ENCODE measurements at regions not wholly inside any gene's neighbourhood (a gene's known extent, or its start where the extent isn't known, plus 50 kb on each side); places are given as distances from the start of the nearest gene placed in this dataset.
"Not testable (repeated sequence)": the region's sequence is repeated elsewhere in the genome, so short reads cannot be mapped to it uniquely, and the experiment has no call there.

DNA sequence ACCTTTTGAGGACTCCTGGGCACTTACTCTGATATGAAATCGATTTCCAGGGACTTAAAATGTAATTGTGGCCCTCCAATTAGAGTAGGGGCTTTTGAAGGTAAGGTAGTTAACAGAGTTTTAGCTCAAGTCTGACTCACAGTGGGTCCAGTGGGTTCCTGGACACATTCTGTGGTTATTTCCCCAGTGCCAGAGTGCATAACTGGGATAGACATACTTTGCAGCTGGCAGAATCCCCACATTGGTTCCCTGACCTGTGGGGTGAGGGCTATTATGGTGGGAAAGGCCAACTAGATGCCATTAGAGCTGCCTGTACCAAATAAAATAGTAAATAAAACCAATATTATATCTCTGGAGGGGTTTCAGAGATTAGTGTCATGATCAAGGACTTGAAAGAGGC is 243.8 kb upstream of the EPHA7 start:
- Histone ChIP-seq H3K4me3 (no peak overlapping the region), H3K27me3 (no peaks in the 10 kb centered on the region), H3K4me1 (no peaks in the 10 kb centered on the region), H3K27ac (no peak overlapping the region), H3K9me3 (no peaks in the 10 kb centered on the region), H3K36me3 (no peaks in the 10 kb centered on the region)
- intact Hi-C loops (cut with DNase I; ENCODE audit: low total_unique reads) = no loop called here
- TF ChIP-seq, protein P1, sequence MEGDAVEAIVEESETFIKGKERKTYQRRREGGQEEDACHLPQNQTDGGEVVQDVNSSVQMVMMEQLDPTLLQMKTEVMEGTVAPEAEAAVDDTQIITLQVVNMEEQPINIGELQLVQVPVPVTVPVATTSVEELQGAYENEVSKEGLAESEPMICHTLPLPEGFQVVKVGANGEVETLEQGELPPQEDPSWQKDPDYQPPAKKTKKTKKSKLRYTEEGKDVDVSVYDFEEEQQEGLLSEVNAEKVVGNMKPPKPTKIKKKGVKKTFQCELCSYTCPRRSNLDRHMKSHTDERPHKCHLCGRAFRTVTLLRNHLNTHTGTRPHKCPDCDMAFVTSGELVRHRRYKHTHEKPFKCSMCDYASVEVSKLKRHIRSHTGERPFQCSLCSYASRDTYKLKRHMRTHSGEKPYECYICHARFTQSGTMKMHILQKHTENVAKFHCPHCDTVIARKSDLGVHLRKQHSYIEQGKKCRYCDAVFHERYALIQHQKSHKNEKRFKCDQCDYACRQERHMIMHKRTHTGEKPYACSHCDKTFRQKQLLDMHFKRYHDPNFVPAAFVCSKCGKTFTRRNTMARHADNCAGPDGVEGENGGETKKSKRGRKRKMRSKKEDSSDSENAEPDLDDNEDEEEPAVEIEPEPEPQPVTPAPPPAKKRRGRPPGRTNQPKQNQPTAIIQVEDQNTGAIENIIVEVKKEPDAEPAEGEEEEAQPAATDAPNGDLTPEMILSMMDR (IDR thresholded peaks at IDR 0.05) = no peak
- TF ChIP-seq POLR2A (IDR thresholded peaks at IDR 0.05) = no peak
- TF ChIP-seq EP300 (IDR thresholded peaks at IDR 0.05) = no peak
- TF ChIP-seq POLR2AphosphoS5 (IDR thresholded peaks at IDR 0.05) = no peak
- no peak for DNase-seq
- 32 to 71% (median 34%) methylated on average over 1 of the region's 1 CpG for WGBS, 5 donors

DNA sequence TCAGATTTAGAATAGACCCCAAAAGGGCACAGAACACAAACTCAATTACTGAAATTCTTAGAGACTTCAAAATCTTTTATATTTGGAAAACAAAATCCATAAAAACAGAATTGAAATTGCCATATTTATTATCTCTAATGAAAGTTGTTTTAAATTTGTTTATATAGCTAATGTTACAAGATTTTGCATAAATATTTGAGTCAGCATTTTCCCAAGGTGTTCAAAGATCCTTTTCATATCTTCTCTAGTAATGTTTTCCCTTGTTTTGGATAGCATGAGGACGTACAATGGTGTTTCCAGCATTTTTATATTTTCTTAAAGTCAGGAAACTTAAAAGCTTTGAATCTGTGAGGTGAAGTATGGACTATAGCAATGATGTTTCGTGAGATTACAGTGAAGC is 235.2 kb upstream of the EPHA7 start:
- 59 to 82% (median 70%) methylated on average over 2 of the region's 2 CpGs for WGBS, 5 donors
- no peaks in the 10 kb centered on the region for H3K4me1 ChIP-seq
- DNase-seq = no peak
- intact Hi-C loops (cut with DNase I; ENCODE audit: low total_unique reads) = no loop called here
- no peak overlapping the region for H3K4me3 ChIP-seq
- TF ChIP-seq POLR2A (IDR thresholded peaks at IDR 0.05) (no peak), EP300 (IDR thresholded peaks at IDR 0.05) (no peak), POLR2AphosphoS5 (IDR thresholded peaks at IDR 0.05) (no peak)
- TF ChIP-seq, protein P1 (IDR thresholded peaks at IDR 0.05) = no peak
- H3K36me3 ChIP-seq = no peaks in the 10 kb centered on the region
- no peak overlapping the region for H3K27ac ChIP-seq
- peaks cover 0 to 8% (median 0%) of the 10 kb centered on the region in 4 donors for H3K9me3 ChIP-seq
- no peaks in the 10 kb centered on the region for H3K27me3 ChIP-seq

DNA sequence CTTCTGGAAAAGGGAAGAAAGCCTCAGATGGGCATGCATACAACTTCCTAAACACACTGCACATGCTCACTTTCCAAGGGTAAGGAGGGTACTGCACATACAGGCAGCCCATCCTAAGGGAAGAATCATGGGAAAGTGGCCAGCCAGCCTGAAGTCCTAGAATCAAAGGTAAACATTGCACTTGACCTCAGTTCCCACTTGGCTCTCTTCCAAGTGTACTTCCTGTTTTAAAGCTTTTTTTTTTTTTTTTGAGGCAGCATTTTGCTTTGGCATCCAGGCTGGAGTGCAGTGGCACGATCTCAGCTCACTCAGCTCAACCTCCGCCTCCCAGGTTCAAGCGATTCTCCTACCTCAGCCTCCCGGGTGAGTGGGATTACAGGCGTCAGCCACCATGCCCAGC is 225.3 kb upstream of the EPHA7 start:
- Histone ChIP-seq H3K36me3 (no peaks in the 10 kb centered on the region), H3K27ac (no peak overlapping the region), H3K9me3 (peaks cover 0 to 14% (median 0%) of the 10 kb centered on the region in 4 donors), H3K4me3 (no peak overlapping the region), H3K27me3 (no peaks in the 10 kb centered on the region), H3K4me1 (no peaks in the 10 kb centered on the region)
- DNase-seq = peak in 1 of 2 donors; percentile 55
- no peak for TF ChIP-seq POLR2AphosphoS5 (IDR thresholded peaks at IDR 0.05)
- no peak for TF ChIP-seq EP300 (IDR thresholded peaks at IDR 0.05)
- TF ChIP-seq, protein P1 (IDR thresholded peaks at IDR 0.05) = no peak
- TF ChIP-seq POLR2A (IDR thresholded peaks at IDR 0.05) = no peak
- intact Hi-C loops (cut with DNase I; ENCODE audit: low total_unique reads) = no loop called here
- 70 to 78% (median 73%) methylated on average over 5 of the region's 5 CpGs for WGBS, 5 donors

DNA sequence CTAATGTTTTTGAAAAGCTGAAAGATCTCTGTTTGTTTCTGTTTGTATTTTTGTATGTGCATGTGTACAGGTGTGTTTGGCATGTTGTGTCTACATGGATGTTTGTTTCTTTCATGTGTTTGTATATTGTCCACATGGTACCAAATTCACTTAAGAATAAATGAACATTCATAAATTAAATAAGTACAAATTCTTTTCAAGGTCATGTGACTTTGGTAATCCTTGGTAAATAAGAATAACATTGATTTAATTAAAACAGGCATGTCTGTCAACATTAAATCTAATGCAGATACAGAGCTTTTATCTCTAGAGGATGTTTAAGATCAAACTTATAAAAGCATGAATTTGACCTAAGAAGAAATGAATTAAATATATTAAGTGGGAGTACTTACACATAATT is 219.8 kb upstream of the EPHA7 start:
- Histone ChIP-seq H3K27ac (no peak overlapping the region), H3K4me3 (no peak overlapping the region), H3K36me3 (no peaks in the 10 kb centered on the region), H3K9me3 (peaks cover 0 to 10% (median 0%) of the 10 kb centered on the region in 4 donors), H3K4me1 (no peaks in the 10 kb centered on the region), H3K27me3 (no peaks in the 10 kb centered on the region)
- DNase-seq = no peak
- intact Hi-C loops (cut with DNase I; ENCODE audit: low total_unique reads) = no loop called here
- TF ChIP-seq EP300 (IDR thresholded peaks at IDR 0.05) (no peak), POLR2AphosphoS5 (IDR thresholded peaks at IDR 0.05) (no peak), POLR2A (IDR thresholded peaks at IDR 0.05) (no peak)
- TF ChIP-seq, protein P1 (IDR thresholded peaks at IDR 0.05) = no peak

DNA sequence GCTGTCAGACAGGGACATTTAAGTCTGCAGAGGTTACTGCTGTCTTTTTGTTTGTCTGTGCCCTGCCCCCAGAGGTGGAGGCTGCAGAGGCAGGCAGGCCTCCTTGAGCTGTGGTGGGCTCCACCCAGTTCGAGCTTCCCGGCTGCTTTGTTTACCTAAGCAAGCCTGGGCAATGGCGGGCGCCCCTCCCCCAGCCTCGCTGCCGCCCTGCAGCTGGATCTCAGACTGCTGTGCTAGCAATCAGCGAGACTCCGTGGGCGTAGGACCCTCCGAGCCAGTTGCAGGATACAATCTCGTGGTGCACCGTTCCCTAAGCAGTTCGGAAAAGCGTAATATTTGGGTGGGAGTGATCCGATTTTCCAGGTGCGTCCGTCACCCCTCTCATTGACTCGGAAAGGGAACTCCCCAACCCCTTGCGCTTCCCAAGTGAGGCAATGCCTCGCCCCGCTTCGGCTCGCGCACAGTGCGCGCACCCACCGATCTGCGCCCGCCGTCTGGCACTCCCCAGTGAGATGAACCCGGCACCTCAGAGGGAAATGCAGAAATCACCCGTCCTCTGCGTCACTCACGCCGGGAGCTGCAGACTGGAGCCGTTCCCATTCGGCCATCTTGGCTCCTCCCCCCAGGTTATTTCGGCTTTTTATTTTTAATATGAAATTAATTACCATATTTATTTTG is 217.8 kb upstream of the EPHA7 start:
- H3K36me3 ChIP-seq; H3K27ac ChIP-seq; intact Hi-C loops (cut with DNase I; ENCODE audit: low total_unique reads); H3K27me3 ChIP-seq; H3K4me3 ChIP-seq; H3K4me1 ChIP-seq; DNase-seq; H3K9me3 ChIP-seq: not testable (repeated sequence)
- 86 to 93% (median 90%) methylated on average over 26 to 38 of the region's 38 CpGs for WGBS, 5 donors
